ENCODE measurements at regions not wholly inside any gene's neighbourhood (a gene's known extent, or its start where the extent isn't known, plus 50 kb on each side); places are given as distances from the start of the nearest gene placed in this dataset.

DNA sequence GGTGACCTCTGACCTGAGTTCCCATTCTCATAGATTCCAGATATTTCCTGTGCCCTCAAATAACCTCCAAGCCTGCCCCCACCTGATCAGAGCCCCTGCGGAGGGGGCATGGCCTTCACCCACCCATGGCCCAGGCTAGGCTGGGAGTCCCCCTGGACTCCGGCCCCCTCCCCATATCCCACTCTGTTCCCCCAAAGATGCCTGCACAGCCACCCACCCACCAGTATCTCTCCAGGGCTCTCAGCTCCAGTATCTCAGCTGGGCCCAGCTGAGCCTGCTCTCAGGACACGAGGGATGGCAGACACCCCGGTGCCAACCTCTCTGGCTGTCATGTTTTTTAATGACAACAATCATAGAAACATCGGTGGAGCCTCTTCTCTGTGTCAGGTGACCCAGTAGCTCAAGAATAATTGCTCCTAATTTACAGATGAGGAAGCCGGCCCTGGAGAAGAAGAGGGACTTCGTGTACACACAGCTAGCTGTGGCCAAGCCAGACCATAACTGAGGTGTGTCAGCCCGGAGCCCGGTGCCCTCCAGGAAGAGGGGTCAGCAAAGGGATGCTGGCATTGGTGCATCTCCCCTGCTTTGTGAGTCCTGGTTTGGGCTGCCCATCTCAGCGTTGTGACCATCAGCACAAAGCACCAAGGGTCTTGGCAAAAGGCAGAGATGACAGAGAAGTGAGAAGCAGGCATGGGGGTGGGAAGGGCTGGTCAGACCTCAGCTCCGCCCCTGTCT lies 84.4 kb downstream of the SDC1 start:
- H3K4me2 ChIP-seq (ENCODE audit: low read length) = no peak overlapping the region
- H2AFZ ChIP-seq (ENCODE audit: low read depth, low read length) = no peak overlapping the region
- peaks cover 13% of the 10 kb centered on the region for H3K4me1 ChIP-seq (ENCODE audit: low read length)
- H3K27ac ChIP-seq (ENCODE audit: low read length) = no peak overlapping the region
- H3K4me3 ChIP-seq (ENCODE audit: low read length) = no peak overlapping the region
- no peak overlapping the region for H3K9ac ChIP-seq (ENCODE audit: low read length)
- TF ChIP-seq EZH2phosphoT487 (IDR thresholded peaks at IDR 0.05; ENCODE audit: low read depth) = no peak
- TF ChIP-seq, protein P1, sequence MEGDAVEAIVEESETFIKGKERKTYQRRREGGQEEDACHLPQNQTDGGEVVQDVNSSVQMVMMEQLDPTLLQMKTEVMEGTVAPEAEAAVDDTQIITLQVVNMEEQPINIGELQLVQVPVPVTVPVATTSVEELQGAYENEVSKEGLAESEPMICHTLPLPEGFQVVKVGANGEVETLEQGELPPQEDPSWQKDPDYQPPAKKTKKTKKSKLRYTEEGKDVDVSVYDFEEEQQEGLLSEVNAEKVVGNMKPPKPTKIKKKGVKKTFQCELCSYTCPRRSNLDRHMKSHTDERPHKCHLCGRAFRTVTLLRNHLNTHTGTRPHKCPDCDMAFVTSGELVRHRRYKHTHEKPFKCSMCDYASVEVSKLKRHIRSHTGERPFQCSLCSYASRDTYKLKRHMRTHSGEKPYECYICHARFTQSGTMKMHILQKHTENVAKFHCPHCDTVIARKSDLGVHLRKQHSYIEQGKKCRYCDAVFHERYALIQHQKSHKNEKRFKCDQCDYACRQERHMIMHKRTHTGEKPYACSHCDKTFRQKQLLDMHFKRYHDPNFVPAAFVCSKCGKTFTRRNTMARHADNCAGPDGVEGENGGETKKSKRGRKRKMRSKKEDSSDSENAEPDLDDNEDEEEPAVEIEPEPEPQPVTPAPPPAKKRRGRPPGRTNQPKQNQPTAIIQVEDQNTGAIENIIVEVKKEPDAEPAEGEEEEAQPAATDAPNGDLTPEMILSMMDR (IDR thresholded peaks at IDR 0.05; ENCODE audit: low read depth, low read length) = no peak
- no peaks in the 10 kb centered on the region for H3K36me3 ChIP-seq (replicated peaks; ENCODE audit: low read depth, low read length)
- H3K9me3 ChIP-seq (ENCODE audit: insufficient read depth, low read length) = no peaks in the 10 kb centered on the region
- no peaks in the 10 kb centered on the region for H3K79me2 ChIP-seq (ENCODE audit: low read length)
- peaks cover 26% of the 10 kb centered on the region for H3K27me3 ChIP-seq (ENCODE audit: low read depth, low read length)
- no peaks in the 10 kb centered on the region for H4K20me1 ChIP-seq (ENCODE audit: insufficient read depth, low read length)

DNA sequence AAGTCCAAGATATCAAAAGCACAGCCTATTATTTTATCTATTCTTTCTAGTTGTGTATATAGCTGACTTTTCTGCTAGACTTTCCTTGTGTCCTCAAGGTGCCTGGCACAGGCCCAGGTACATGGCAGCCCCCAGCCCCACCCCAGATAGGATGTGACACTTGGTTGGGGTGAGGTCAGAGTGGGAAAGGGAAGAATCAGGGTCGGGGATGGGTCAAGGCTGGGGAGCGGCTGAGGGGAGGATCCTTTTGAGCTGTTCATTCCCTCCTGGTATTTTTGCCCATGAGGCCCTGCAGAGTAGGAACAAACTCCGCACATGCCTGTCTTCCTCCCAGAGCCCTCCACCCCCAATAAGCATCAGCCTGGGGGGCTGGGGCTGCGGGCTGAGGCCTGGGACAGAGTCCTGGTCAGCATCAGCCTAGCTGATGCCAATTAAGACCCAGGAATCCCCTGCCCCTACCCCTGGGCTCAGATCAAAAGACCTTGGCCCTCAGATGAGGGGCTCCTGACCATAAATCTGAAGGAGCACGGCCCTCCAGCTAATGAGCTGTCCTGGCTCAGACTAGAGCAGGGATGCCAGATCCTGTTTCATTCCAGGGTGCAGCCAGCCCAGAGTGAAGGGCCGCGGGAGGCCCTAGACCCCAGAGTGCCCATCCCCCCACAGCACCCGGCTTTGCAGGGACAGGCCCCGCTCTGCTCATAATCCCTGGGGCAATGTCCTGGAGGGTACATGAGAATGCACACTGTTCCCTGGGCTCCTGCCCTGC lies 85.3 kb downstream of the SDC1 start:
- Histone ChIP-seq H2AFZ (ENCODE audit: low read depth, low read length) (no peak overlapping the region), H3K4me1 (ENCODE audit: low read length) (peaks cover 4% of the 10 kb centered on the region), H3K4me3 (ENCODE audit: low read length) (no peak overlapping the region)

DNA sequence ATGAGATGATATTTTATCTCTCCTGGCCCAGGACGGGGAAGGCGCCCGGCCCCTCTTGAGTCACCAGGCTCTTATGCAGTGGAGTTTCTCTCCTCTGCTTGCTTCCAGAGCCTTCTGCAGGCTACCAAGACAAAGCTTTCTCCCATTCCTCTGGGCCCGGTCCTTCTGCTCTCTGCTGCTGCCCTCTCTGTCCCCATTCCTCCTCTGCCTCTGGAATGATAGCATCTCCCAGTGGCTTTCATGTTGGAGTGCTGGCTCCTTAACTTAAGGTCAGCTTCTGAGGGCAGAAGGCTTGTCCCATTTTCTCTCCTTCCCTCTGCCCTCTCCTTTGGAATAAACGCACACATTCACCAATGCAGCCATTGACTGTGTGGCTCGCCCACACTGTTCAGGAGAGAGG lies 86.2 kb downstream of the SDC1 start:
- Histone ChIP-seq H3K79me2 (ENCODE audit: low read length) (no peaks in the 10 kb centered on the region), H3K4me2 (ENCODE audit: low read length) (no peak overlapping the region), H2AFZ (ENCODE audit: low read depth, low read length) (no peak overlapping the region), H3K4me1 (ENCODE audit: low read length) (peaks cover 4% of the 10 kb centered on the region; the same call in 1 of the 2 replicates), H3K4me3 (ENCODE audit: low read length) (no peak overlapping the region), H3K27ac (ENCODE audit: low read length) (no peak overlapping the region), H3K36me3 (replicated peaks; ENCODE audit: low read depth, low read length) (no peaks in the 10 kb centered on the region), H3K27me3 (ENCODE audit: low read depth, low read length) (peaks cover 26% of the 10 kb centered on the region), H3K9me3 (ENCODE audit: insufficient read depth, low read length) (no peaks in the 10 kb centered on the region), H3K9ac (ENCODE audit: low read length) (no peak overlapping the region), H4K20me1 (ENCODE audit: insufficient read depth, low read length) (no peaks in the 10 kb centered on the region)
- TF ChIP-seq EZH2phosphoT487 (IDR thresholded peaks at IDR 0.05; ENCODE audit: low read depth) = no peak
- TF ChIP-seq, protein P1 (IDR thresholded peaks at IDR 0.05; ENCODE audit: low read depth, low read length) = no peak

More for the DNA sequence above, 85.3 kb downstream of the SDC1 start:
- no peaks in the 10 kb centered on the region for H4K20me1 ChIP-seq (ENCODE audit: insufficient read depth, low read length)
- H3K27ac ChIP-seq (ENCODE audit: low read length) = no peak overlapping the region
- H3K9ac ChIP-seq (ENCODE audit: low read length) = no peak overlapping the region
- no peaks in the 10 kb centered on the region for H3K36me3 ChIP-seq (replicated peaks; ENCODE audit: low read depth, low read length)
- H3K79me2 ChIP-seq (ENCODE audit: low read length) = no peaks in the 10 kb centered on the region
- H3K9me3 ChIP-seq (ENCODE audit: insufficient read depth, low read length) = no peaks in the 10 kb centered on the region
- H3K27me3 ChIP-seq (ENCODE audit: low read depth, low read length) = peaks cover 24% of the 10 kb centered on the region
- TF ChIP-seq, protein P1 (IDR thresholded peaks at IDR 0.05; ENCODE audit: low read depth, low read length) = no peak
- TF ChIP-seq EZH2phosphoT487 (IDR thresholded peaks at IDR 0.05; ENCODE audit: low read depth) = no peak
- H3K4me2 ChIP-seq (ENCODE audit: low read length) = no peak overlapping the region

DNA sequence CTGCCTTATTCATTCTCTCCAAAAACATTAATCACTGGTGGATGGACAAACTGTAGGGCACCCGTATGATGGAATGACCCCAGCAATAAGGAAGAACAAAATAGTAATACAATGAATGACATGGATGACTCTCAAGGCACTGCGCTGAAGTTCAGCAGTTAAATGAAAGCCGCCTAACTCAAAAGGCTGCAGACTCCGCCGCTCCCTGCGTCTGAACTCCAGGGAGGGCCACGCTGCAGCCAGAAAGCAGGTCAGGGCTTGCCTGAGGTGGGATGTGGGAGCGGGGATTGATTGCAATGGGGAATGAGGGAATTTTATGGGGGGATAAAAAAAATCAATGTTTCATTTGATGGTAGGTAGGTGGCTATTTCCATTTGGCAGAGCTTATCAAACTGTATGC lies 86.5 kb upstream of the LAPTM4A start:
- Histone ChIP-seq H3K36me3 (replicated peaks; ENCODE audit: low read depth, low read length) (no peaks in the 10 kb centered on the region), H3K9ac (ENCODE audit: low read length) (no peak overlapping the region), H3K9me3 (ENCODE audit: insufficient read depth, low read length) (no peaks in the 10 kb centered on the region), H3K79me2 (ENCODE audit: low read length) (no peaks in the 10 kb centered on the region), H3K27me3 (ENCODE audit: low read depth, low read length) (peaks cover 34% of the 10 kb centered on the region), H2AFZ (ENCODE audit: low read depth, low read length) (no peak overlapping the region), H3K4me2 (ENCODE audit: low read length) (no peak overlapping the region), H3K27ac (ENCODE audit: low read length) (no peak overlapping the region), H3K4me3 (ENCODE audit: low read length) (no peak overlapping the region), H4K20me1 (ENCODE audit: insufficient read depth, low read length) (no peaks in the 10 kb centered on the region), H3K4me1 (ENCODE audit: low read length) (peaks cover 4% of the 10 kb centered on the region; the same call in 1 of the 2 replicates)
- TF ChIP-seq EZH2phosphoT487 (IDR thresholded peaks at IDR 0.05; ENCODE audit: low read depth) = no peak
- TF ChIP-seq, protein P1 (IDR thresholded peaks at IDR 0.05; ENCODE audit: low read depth, low read length) = no peak

Measured in OCI-LY3 (cell line).